HL-60 (cell line): ENCODE measurements at regions not wholly inside any gene's neighbourhood (a gene's known extent, or its start where the extent isn't known, plus 50 kb on each side); places are given as distances from the start of the nearest gene placed in this dataset.

Experiments used
- DNase-seq, 2 experiments: peaks; one replicate each; pipeline ENCODE4 v3.0.0-alpha.2; 2010 to 2020; ENCODE audit warnings: low read depth in 1 of 2, low spot score in 1 of 2
- H3K27ac ChIP-seq: fragments of 250-450 bp; sonication (Bioruptor Pico); replicated peaks from 2 replicates; pipeline ENCODE4 v1.5.1; 2020; ENCODE audit warnings: mild to moderate bottlenecking, moderate library complexity
- H3K27me3 ChIP-seq: fragments of 250-450 bp; sonication (Bioruptor Pico); 2 replicates; pipeline ENCODE4 v1.5.1; 2021; ENCODE audit warnings: mild to moderate bottlenecking, moderate library complexity; ENCODE audit not compliant: insufficient read depth, poor library complexity, severe bottlenecking
- H3K4me3 ChIP-seq: replicated peaks from 2 replicates; pipeline ENCODE4 v1.5.1; 2011; ENCODE audit warnings: mild to moderate bottlenecking, control low read depth, low read length; ENCODE audit not compliant: insufficient read depth
- CTCF ChIP-seq: IDR thresholded peaks from one replicate; pipeline ENCODE4 v1.5.1; 2011; ENCODE audit warnings: low read length, control low read depth, inconsistent platforms; ENCODE audit not compliant: insufficient read depth
- GABPA ChIP-seq: IDR thresholded peaks from 2 replicates; pipeline ENCODE4 v1.6.1; 2012; ENCODE audit warnings: low read depth
- POLR2AphosphoS5 ChIP-seq: IDR thresholded peaks from 2 replicates; pipeline ENCODE4 v1.6.1; 2012; ENCODE audit warnings: low read depth
- REST ChIP-seq: IDR thresholded peaks from 2 replicates; pipeline ENCODE4 v1.6.1; 2012; ENCODE audit warnings: low read depth; ENCODE audit not compliant: insufficient replicate concordance
- SPI1 ChIP-seq: IDR thresholded peaks from 2 replicates; pipeline ENCODE4 v1.6.1; 2012; ENCODE audit warnings: low read depth, mild to moderate bottlenecking, borderline replicate concordance

DNA sequence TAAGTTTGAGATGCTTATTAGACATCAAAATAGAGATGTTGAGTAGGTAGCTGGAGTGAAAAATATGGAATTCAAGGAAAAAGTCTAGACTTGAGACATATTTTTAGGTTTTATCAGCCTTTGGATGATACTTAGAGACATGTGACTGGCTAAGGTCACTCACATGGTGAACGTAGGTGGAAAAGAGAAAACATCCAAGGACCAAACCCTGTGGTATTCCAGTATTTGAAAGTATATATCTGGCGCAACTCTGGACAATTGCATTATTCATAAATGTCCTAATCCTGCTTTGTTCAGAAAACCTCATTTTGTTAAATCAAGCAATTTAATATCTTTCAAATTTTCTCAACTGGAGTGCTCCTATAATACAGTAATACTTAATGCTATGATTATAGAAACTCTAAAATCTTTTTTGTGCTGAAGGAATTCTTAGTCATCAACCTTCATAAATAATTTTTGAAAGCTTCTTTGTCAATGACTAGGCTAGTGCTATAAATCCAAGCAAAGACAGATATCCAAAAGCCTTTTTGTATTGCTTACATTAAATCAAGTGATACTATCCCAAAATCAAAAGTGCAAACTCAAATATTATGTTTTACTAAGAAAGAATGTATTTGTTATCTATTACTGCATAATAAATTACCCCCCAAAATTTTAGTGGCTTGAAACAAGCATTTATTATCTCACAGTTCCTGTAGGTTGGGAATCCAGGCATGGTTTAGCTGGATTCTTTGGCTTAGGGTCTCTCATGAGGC is 452.0 kb downstream of the ENC1 start:
- Histone ChIP-seq H3K27ac (no peak overlapping the region), H3K4me3 (no peak overlapping the region), H3K27me3 (no peaks in the 10 kb centered on the region)
- TF ChIP-seq GABPA (no peak), POLR2AphosphoS5 (no peak), CTCF (no peak), SPI1 (no peak), REST (no peak)
- no peak for DNase-seq

GRCh38 chr5:74187757-74188156 is 452.8 kb downstream of the ENC1 start:
- TF ChIP-seq GABPA (no peak), REST (no peak), CTCF (no peak), SPI1 (no peak), POLR2AphosphoS5 (no peak)
- H3K4me3 ChIP-seq, result no peak overlapping the region
- no peak overlapping the region for H3K27ac ChIP-seq
- H3K27me3 ChIP-seq, result no peaks in the 10 kb centered on the region
- no peak for DNase-seq

DNA sequence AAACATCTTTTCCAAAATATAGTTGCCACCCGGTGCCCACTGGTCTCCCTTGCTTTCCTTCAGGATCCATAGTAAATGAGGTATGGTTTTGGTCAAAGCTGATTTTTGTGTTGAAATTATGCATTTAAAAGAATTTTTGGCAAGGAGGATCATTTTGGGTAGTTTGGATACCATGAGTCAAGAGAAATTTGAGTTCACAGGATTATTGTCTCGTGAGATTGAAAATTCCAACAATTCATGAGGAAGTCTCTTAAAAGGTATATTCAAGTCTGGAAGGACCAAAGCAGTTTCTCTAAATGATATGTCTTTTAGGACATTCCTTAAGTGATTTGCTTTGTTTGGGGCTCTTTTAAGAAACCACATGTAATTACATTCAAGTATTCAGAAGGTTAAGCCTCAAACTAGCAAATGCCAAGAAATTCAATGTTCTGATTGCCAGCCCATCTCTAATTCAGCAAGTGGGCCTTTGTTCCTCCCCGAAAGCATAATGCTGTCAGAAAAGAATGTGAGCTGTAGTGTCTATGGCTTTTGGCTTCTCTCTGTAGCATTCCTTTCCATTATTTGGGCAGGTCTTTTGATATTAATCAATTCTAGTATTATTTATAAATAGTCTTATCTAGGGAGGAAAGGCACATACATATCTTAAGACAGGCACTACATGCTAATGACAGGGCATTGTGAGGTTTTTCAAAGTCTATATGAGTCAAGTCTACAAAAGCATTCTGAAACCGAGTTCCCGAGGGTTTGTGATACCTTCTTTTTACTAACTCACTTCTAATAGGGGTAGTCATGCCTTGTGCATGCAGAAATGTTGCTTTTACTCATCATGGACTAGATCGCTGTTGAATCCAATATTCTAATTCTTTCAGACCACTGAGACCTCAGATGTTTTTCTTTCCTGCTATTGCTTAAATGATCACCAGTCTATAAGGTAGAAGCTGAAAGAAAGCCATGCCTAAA is 453.9 kb downstream of the ENC1 start:
- TF ChIP-seq SPI1, result no peak
- no peak for TF ChIP-seq CTCF
- TF ChIP-seq REST, result no peak
- TF ChIP-seq POLR2AphosphoS5, result no peak
- no peak for TF ChIP-seq GABPA
- no peaks in the 10 kb centered on the region for H3K27me3 ChIP-seq
- no peak overlapping the region for H3K27ac ChIP-seq
- H3K4me3 ChIP-seq, result no peak overlapping the region
- no peak for DNase-seq
